Retinal pigment epithelial cell (primary cell): ENCODE measurements at regions not wholly inside any gene's neighbourhood (a gene's known extent, or its start where the extent isn't known, plus 50 kb on each side); places are given as distances from the start of the nearest gene placed in this dataset.

ENCODE experiments used
- DNase-seq: peaks from one replicate; pipeline ENCODE4 v3.0.0-alpha.2; 2010; ENCODE audit warnings: low read depth
- H3K4me3 ChIP-seq: 2 replicates; pipeline ENCODE4 v1.5.1; 2011; ENCODE audit warnings: mild to moderate bottlenecking, low read length, control low read depth, moderate library complexity
- TF ChIP-seq, protein P1 (sequence below): conservative IDR thresholded peaks from 2 replicates; pipeline ENCODE4 v1.5.1; 2011; ENCODE audit warnings: low read depth, low read length, control low read depth, inconsistent platforms

DNA sequence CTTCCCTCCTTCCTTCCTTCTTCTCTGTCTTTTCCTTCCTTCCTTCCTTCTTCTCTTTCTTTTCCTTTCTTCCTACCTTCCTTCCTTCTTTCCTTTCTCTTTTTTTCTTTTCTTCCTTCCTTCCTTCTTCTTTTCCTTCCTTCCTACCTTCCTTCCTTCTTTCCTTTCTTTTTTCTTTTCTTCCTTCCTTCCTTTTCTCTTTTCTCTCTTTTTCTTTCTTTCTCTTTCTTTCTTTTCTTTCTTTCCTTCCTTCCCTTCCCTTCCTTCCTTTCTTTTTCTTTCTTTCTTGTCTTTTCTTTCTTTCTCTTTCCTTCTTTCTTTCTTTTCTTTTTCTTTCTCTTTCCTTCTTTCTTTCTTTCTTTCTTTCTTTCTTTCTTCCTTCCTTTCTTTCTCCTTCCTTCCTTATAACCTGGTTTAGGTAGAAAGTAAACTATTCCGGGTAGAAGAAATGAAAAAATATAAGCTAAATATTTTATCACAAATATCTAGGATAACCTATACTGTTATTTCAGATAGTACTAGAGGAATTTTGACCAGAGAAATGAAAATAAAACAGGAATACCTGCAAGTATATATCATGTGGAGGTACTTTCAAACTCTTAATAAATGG lies 1741.8 kb upstream of the CDH9 start:
- TF ChIP-seq, protein P1, sequence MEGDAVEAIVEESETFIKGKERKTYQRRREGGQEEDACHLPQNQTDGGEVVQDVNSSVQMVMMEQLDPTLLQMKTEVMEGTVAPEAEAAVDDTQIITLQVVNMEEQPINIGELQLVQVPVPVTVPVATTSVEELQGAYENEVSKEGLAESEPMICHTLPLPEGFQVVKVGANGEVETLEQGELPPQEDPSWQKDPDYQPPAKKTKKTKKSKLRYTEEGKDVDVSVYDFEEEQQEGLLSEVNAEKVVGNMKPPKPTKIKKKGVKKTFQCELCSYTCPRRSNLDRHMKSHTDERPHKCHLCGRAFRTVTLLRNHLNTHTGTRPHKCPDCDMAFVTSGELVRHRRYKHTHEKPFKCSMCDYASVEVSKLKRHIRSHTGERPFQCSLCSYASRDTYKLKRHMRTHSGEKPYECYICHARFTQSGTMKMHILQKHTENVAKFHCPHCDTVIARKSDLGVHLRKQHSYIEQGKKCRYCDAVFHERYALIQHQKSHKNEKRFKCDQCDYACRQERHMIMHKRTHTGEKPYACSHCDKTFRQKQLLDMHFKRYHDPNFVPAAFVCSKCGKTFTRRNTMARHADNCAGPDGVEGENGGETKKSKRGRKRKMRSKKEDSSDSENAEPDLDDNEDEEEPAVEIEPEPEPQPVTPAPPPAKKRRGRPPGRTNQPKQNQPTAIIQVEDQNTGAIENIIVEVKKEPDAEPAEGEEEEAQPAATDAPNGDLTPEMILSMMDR, result no peak
- no peak for DNase-seq
- no peak overlapping the region for H3K4me3 ChIP-seq

DNA sequence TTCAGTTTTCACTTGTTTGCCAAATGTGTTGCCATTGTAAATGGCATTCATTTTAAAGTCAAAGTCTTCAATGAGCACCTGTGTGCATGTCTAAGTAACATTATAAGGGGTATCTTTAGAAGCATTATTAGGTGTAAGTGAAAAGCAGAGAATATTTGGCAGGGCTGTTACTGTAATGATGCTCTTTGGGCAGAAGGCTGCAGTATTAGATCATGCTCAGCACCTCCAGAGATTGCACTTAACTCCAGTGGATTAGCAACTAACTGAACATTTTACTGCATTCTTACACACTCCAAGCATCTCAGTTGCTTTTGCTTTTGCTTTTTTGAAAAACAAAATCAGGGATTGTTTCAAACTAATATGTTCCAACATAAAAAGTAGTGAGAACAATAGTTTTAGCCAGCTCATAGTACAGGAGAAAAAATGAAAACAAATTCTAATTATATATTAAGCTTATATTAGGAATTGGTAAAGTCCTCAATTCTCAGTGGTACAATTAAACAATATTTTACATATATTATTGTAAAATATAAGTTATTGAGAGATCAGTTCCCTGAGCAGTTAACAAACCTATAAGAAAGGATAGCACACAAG lies 1740.9 kb upstream of the CDH9 start:
- H3K4me3 ChIP-seq, result no peak overlapping the region
- DNase-seq, result peak; percentile 21
- TF ChIP-seq, protein P1, result peak; percentile 67

DNA sequence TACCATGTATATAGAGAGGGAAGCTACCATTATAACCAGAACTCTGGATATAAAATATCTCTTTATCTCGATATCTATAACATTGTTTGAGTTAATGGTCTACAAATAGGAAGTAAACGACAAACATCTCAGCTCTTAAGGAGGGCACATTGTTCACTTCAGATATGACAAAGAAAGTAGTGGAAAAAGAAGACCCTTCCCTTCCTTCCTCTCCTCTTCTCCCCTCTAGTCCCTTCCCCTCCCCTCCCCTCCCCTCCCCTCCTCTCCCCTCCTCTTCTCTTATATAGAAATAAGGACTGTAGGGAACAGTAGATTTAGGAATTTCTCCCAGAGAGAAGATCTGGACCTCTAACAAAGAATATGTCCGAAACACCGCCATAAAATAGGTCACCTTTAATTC lies 1731.9 kb upstream of the CDH9 start:
- DNase-seq, result no peak
- H3K4me3 ChIP-seq, result no peak overlapping the region
- TF ChIP-seq, protein P1, result no peak

DNA sequence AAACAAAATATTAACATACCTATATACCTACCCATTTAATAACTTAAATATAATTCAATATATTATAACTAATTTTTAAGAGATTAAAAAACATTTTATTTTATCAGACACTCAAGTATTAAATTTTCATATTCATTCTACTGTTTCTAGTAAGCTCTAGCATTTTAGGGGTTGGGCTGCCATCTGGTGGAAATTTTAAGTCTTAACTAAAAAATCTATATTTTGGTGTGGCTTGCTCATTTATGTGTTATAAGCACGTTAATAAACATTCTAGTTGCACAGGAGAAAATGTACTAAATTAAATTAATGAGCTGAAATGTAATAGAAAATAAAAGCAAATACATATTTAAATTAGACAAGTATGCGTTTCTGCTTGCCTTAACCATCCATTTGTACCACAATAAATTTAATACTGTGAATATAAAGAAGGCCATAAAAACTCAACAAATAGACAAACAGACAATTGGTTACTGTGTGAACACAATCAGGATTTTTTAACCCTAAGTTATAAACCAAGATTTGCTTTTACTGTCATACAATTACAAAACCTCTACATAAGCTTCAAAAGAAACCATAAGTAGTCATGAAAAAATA lies 1728.3 kb upstream of the CDH9 start:
- TF ChIP-seq, protein P1, result peak; percentile 43
- no peak overlapping the region for H3K4me3 ChIP-seq
- peak; percentile 19 for DNase-seq

DNA sequence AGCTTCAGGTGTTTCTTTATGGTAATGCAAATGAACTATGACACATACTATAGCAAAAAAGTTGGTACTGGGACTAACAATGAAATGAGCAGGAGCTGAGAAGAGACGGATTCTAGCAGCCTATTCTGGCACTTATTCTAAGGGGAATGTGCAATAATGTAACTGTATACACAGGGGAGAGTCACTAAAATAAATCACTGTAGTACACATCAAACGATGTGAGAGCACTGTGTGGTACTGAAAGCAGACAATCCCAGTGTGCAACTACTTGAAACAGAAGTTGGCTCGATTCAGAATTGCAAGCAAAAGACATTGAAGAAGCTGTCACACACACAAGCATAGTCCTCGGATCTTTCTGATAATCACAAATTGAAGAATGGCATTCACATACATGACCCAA lies 1713.0 kb upstream of the CDH9 start:
- DNase-seq, result no peak

DNA sequence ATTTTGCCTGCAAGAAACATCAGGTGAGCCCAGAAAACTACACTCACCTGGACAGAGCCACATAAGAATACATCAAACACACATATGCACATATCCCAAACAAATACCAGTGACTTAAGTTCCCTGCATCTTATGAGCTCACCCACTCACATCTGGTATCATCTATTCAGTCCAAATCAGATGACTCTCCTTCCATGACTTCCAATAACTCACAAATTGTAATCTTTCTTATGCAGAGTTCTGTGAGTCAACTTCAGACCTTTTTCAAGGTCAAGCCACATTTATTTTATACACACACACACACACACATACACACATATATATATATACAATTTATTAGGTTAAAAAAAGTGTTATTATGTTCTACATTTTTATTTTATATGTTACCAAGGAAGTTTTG lies 1711.9 kb upstream of the CDH9 start:
- no peak for DNase-seq
- TF ChIP-seq, protein P1, result no peak
- no peak overlapping the region for H3K4me3 ChIP-seq

More for the DNA sequence above, 1713.0 kb upstream of the CDH9 start:
- TF ChIP-seq, protein P1, result no peak
- H3K4me3 ChIP-seq, result no peak overlapping the region

DNA sequence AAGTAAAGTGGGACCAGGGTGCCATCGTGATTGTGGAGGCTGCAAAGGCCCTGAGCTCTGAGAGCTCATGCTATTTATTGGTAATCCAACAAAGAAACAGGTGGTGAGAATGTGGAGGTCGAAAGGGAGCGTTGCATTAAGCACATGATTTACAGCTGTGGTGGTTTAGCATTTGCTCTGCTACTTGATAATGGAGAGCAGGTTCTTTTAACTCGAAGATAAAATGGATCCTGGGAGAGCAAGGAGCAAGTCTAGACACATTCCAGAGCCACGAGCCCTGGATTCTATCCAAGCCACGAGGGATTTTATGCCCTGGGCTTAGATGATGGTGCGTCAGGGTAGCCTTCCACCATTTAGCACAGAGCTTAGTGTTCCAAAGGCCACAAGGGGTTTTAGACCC lies 1710.1 kb upstream of the CDH9 start:
- TF ChIP-seq, protein P1, result no peak
- H3K4me3 ChIP-seq, result no peak overlapping the region
- peak; percentile 17 for DNase-seq
